HEK293 (cell line): ENCODE measurements at regions not wholly inside any gene's neighbourhood (a gene's known extent, or its start where the extent isn't known, plus 50 kb on each side); places are given as distances from the start of the nearest gene placed in this dataset.

Experiments
- MZF1 ChIP-seq: fragments of 450-650 bp; formaldehyde crosslinking; IDR thresholded peaks from 2 replicates; pipeline ENCODE4 v1.5.1; 2017; ENCODE audit warnings: missing biosample characterization, missing genetic modification characterization, borderline replicate concordance
- ZNF785 ChIP-seq: fragments of 450-650 bp; formaldehyde crosslinking; IDR thresholded peaks from 2 replicates; pipeline ENCODE4 v1.5.1; 2016; ENCODE audit warnings: missing biosample characterization, missing genetic modification characterization
- TF ChIP-seq, protein P1 (sequence below): fragments of 450-650 bp; formaldehyde crosslinking; IDR thresholded peaks from 2 replicates; pipeline ENCODE4 v1.5.1; 2016; ENCODE audit warnings: missing biosample characterization, missing genetic modification characterization

GRCh38 chr5:158530115-158530514 lies 569.6 kb downstream of the EBF1 start:
- TF ChIP-seq ZNF785 (tag by site-specific recombination) (no peak), MZF1 (tag by site-specific recombination) (no peak)
- TF ChIP-seq, protein P1, sequence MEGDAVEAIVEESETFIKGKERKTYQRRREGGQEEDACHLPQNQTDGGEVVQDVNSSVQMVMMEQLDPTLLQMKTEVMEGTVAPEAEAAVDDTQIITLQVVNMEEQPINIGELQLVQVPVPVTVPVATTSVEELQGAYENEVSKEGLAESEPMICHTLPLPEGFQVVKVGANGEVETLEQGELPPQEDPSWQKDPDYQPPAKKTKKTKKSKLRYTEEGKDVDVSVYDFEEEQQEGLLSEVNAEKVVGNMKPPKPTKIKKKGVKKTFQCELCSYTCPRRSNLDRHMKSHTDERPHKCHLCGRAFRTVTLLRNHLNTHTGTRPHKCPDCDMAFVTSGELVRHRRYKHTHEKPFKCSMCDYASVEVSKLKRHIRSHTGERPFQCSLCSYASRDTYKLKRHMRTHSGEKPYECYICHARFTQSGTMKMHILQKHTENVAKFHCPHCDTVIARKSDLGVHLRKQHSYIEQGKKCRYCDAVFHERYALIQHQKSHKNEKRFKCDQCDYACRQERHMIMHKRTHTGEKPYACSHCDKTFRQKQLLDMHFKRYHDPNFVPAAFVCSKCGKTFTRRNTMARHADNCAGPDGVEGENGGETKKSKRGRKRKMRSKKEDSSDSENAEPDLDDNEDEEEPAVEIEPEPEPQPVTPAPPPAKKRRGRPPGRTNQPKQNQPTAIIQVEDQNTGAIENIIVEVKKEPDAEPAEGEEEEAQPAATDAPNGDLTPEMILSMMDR, result no peak
